Right lobe of liver (tissue), 6 donors: ENCODE measurements at regions not wholly inside any gene's neighbourhood (a gene's known extent, or its start where the extent isn't known, plus 50 kb on each side); places are given as distances from the start of the nearest gene placed in this dataset.

ENCODE experiments used
- ATAC-seq, 4 donors: fragments of 200-7000 bp; cut with Tn5 transposase; one replicate each; pipeline ENCODE4 v1.9.1; 2020; ENCODE audit warnings: mild to moderate bottlenecking in 4 of 4, moderate library complexity in 4 of 4
- DNase-seq, 3 donors: peaks; one replicate each; pipeline ENCODE4 v3.0.0-alpha.2; 2020
- H3K27ac ChIP-seq, 3 donors: fragments of 200-600 bp; one replicate each; pipeline ENCODE4 v1.8.0; 2022
- H3K27me3 ChIP-seq, 2 donors: fragments of 200-600 bp; one replicate each; pipeline ENCODE4 v1.8.0; 2022
- H3K36me3 ChIP-seq, 4 donors: fragments of 200-600 bp; sonication (generic) in 1 of 4; one replicate each; pipeline versions ENCODE4 v1.5.1 to v1.8.0; 2017 to 2022; ENCODE audit warnings: control low read depth in 1 of 4
- H3K4me1 ChIP-seq, 4 donors: fragments of 200-600 bp; sonication (generic) in 1 of 4; one replicate each; pipeline versions ENCODE4 v1.5.1 to v1.8.0; 2017 to 2022; ENCODE audit warnings: control low read depth in 1 of 4
- H3K4me3 ChIP-seq, 3 donors: fragments of 200-600 bp; one replicate each; pipeline ENCODE4 v1.8.0; 2022
- H3K9me3 ChIP-seq, 4 donors: fragments of 200-600 bp; sonication (generic) in 1 of 4; one replicate each; pipeline versions ENCODE4 v1.5.1 to v1.8.0; 2017 to 2022; ENCODE audit warnings: control low read depth in 1 of 4
- POLR2A ChIP-seq: fragments of 450-650 bp; IDR thresholded peaks from one replicate; pipeline ENCODE4 v1.6.1; 2017; ENCODE audit warnings: antibody characterized with exemption, mild to moderate bottlenecking
- WGBS: methylation state at CpG from one replicate; pipeline ENCODE4 v1.1.6; 2018; ENCODE audit warnings: low coverage, low lambda C conversion rate; ENCODE audit not compliant: insufficient coverage; ENCODE audit errors: missing lambda C conversion rate; 5-methylcytosine and 5-hydroxymethylcytosine counted together
- intact Hi-C, 2 donors: fragments of 100-400 bp; cut with DNase I; formaldehyde crosslinking; loops; one replicate each; pipeline versions ENCODE4 v1.11.2 to v1.14.1; 2022
- TF ChIP-seq, protein P1 (sequence below), 4 donors: fragments of 200-600 bp in 3 of 4; fragments of 450-650 bp in 1 of 4; IDR thresholded peaks; one replicate each; pipeline versions ENCODE4 v1.5.1 to v1.8.0; 2016 to 2022; ENCODE audit warnings: antibody characterized with exemption in 4 of 4, mild to moderate bottlenecking in 2 of 4
- donor health status: DM: no; HTN: yes; CAD: no.
- donor health status: DM: no; HTN: no; CAD: no.
- donor health status: DM: no; HTN: no; CAD: no.
- donor health status: DM: no; HTN: yes; CAD: no.
- donor health status: DM: no; HTN: yes; CAD: no.

DNA sequence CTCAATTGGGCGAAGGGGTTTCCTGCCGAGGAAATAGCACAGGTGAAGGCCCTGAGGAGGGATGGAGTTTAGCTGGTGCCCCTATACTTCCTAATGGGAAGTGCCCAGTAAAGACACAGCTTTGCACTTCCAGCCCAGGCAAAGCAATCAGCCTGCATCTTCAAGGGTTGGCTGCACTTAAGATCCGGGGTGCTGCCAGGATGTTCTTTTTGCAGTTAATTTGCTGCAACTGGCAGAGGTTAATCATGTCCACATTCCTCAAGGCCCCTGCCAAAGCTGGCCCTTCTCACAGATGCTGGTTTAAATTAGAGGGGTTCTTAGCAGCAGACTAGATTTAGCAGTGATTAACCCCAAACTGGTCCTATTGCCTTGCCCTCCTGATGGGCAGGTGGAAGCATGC lies 137.7 kb upstream of the NAV2 start:
- WGBS = 42% methylated on average over 2 of the region's 3 CpGs
- Histone ChIP-seq H3K27ac (no peak overlapping the region), H3K9me3 (no peaks in the 10 kb centered on the region), H3K4me3 (no peak overlapping the region), H3K27me3 (no peaks in the 10 kb centered on the region), H3K4me1 (peaks cover 0 to 4% (median 1%) of the 10 kb centered on the region in 4 donors), H3K36me3 (no peaks in the 10 kb centered on the region)
- intact Hi-C loops = no loop called here
- DNase-seq (no peak), ATAC-seq (no peak)
- no peak for TF ChIP-seq POLR2A
- TF ChIP-seq, protein P1, sequence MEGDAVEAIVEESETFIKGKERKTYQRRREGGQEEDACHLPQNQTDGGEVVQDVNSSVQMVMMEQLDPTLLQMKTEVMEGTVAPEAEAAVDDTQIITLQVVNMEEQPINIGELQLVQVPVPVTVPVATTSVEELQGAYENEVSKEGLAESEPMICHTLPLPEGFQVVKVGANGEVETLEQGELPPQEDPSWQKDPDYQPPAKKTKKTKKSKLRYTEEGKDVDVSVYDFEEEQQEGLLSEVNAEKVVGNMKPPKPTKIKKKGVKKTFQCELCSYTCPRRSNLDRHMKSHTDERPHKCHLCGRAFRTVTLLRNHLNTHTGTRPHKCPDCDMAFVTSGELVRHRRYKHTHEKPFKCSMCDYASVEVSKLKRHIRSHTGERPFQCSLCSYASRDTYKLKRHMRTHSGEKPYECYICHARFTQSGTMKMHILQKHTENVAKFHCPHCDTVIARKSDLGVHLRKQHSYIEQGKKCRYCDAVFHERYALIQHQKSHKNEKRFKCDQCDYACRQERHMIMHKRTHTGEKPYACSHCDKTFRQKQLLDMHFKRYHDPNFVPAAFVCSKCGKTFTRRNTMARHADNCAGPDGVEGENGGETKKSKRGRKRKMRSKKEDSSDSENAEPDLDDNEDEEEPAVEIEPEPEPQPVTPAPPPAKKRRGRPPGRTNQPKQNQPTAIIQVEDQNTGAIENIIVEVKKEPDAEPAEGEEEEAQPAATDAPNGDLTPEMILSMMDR (IDR thresholded peaks at IDR 0.05) = no peak

DNA sequence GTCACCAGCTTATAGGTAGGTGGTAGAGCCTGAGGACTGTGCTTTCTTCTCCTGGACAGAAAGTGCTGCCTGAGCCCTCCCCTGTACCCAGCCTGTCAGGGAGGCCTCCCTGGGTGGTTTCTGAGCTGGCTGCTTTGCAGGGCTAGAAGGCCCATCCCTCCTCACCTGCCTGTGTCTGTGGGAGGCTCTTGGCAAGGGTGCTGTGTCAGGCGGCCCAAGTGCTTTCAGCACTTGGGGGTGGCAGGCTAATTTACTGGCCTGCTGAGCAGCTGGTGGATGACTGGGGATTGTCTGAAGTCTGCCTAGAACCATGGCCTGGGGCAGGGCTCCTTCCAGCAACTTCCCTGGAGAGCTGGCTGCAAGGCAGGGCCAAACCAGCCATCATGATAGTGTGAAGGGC lies 139.0 kb upstream of the NAV2 start:
- WGBS = no CpG with 5 or more reads among the region's 1 CpG

DNA sequence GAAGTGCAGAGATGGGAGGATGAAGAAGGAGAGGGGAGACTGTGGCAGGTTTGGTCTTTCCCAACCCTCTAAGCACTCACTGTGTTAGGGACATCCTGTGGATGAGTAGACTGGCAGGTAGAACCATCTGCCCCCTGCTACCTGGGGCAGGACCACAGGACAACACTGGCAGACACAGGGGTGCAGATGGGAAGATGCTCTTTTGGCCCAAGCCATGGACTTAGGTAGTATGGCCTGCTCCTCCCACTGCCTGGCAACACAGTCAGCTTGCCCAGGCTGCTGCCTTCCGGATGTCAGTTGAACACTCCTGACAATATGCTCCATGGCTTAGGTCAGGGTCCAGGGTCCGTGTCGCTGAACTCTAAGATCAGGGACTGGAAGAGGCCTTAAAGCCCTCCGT lies 140.7 kb upstream of the NAV2 start:
- Histone ChIP-seq H3K27ac (no peak overlapping the region), H3K4me1 (peaks cover 0 to 3% (median 0%) of the 10 kb centered on the region in 4 donors), H3K4me3 (no peak overlapping the region), H3K9me3 (no peaks in the 10 kb centered on the region), H3K36me3 (no peaks in the 10 kb centered on the region), H3K27me3 (no peaks in the 10 kb centered on the region)
- DNase-seq (no peak), ATAC-seq (peak in 2 of 4 donors; percentile 17 to 20)
- TF ChIP-seq, protein P1 (IDR thresholded peaks at IDR 0.05) = no peak
- TF ChIP-seq POLR2A = no peak
- WGBS = no CpG with 5 or more reads among the region's 4 CpGs
- intact Hi-C loops = no loop called here

More for the DNA sequence above, 139.0 kb upstream of the NAV2 start:
- no peak for TF ChIP-seq POLR2A
- TF ChIP-seq, protein P1 (IDR thresholded peaks at IDR 0.05) = no peak
- Histone ChIP-seq H3K36me3 (no peaks in the 10 kb centered on the region), H3K27me3 (no peaks in the 10 kb centered on the region), H3K4me3 (no peak overlapping the region), H3K9me3 (no peaks in the 10 kb centered on the region), H3K27ac (no peak overlapping the region), H3K4me1 (peaks cover 0 to 4% (median 1%) of the 10 kb centered on the region in 4 donors)
- ATAC-seq = no peak
- DNase-seq = no peak
- intact Hi-C loops = no loop called here

DNA sequence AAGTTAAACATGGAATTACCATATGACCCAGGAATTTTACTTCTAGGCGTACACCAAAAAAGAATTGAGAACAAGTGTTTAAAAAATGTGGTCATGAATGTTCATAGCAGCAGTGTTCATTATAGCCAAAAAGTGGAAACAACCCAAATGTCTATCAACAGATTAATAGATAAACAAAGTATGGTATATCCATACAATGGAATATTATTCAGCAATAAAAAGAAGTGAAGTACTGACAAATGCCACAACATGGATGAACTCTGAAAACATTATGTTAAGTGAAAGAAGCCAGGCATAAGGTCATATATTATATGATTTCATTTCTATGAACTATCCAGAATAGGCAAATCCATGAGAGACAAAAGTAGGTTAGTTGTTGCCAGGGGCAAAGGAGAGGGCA lies 141.7 kb upstream of the NAV2 start:
- ATAC-seq = no peak
- H3K27ac ChIP-seq = no peak overlapping the region
- H3K4me1 ChIP-seq = no peaks in the 10 kb centered on the region
- no peaks in the 10 kb centered on the region for H3K27me3 ChIP-seq
- DNase-seq = no peak
- TF ChIP-seq POLR2A = no peak
- TF ChIP-seq, protein P1 (IDR thresholded peaks at IDR 0.05) = no peak
- 85% methylated on average over 1 of the region's 1 CpG for WGBS
- H3K4me3 ChIP-seq = no peak overlapping the region
- intact Hi-C loops = no loop called here
- H3K9me3 ChIP-seq = no peaks in the 10 kb centered on the region
- no peaks in the 10 kb centered on the region for H3K36me3 ChIP-seq

DNA sequence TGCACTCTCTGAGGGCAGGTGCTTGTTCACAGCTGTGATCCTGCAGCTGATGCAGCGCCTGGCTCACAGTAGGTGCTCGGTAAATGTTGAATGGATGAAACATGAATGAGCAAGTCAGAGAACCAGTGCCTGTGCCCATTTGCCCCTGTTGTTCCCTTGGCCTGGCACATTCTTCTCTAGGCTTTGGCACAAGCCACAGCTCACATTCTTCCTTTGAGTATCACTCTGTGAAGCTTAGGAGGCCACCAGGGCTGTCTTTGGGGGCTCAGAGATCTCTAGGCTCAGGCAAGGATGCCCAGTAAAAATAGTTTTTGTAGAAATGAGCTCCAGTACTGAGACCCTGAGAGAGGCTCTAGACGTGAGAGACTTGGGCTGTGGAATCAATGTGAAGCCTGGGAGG lies 144.6 kb upstream of the NAV2 start:
- no peaks in the 10 kb centered on the region for H3K36me3 ChIP-seq
- 83% methylated on average over 2 of the region's 3 CpGs for WGBS
- H3K27me3 ChIP-seq = no peaks in the 10 kb centered on the region
- no peaks in the 10 kb centered on the region for H3K9me3 ChIP-seq
- intact Hi-C loops = loop anchor here (2.0 to 10.0 kb wide), 2 partner anchors 175 to 337 kb away; no protein-coding TSS in a partner anchor
- H3K27ac ChIP-seq = no peak overlapping the region
- ATAC-seq (no peak), DNase-seq (no peak)
- H3K4me3 ChIP-seq = no peak overlapping the region
- TF ChIP-seq, protein P1 (IDR thresholded peaks at IDR 0.05) = no peak
- no peak for TF ChIP-seq POLR2A
- peaks cover 0 to 5% (median 2%) of the 10 kb centered on the region in 4 donors for H3K4me1 ChIP-seq
